Lung (tissue), 11 donors: ENCODE measurements at regions not wholly inside any gene's neighbourhood (a gene's known extent, or its start where the extent isn't known, plus 50 kb on each side); places are given as distances from the start of the nearest gene placed in this dataset.

Experiments
- ATAC-seq: fragments of 200-7000 bp; cut with Tn5 transposase; one replicate; pipeline ENCODE4 v1.9.1; 2020; ENCODE audit warnings: moderate number of reproducible peaks; ENCODE audit not compliant: insufficient read depth, low FRiP score
- DNase-seq, 3 donors: peaks; one replicate each; pipeline ENCODE4 v3.0.0-alpha.2; 2013 to 2017
- H3K27ac ChIP-seq, 2 donors: one replicate each; pipeline ENCODE4 v1.5.1; 2013; ENCODE audit warnings: mild to moderate bottlenecking in 2 of 2, moderate library complexity in 2 of 2, control low read depth in 1 of 2, inconsistent platforms in 1 of 2, low read depth in 1 of 2, low read length in 1 of 2
- H3K27me3 ChIP-seq, 3 donors: one replicate each; pipeline ENCODE4 v1.5.1; 2013; ENCODE audit warnings: low read length in 2 of 3; ENCODE audit not compliant: control insufficient read depth in 3 of 3, insufficient read depth in 3 of 3
- H3K36me3 ChIP-seq, 4 donors: one replicate each; pipeline ENCODE4 v1.5.1; 2013; ENCODE audit warnings: low read length in 4 of 4, mild to moderate bottlenecking in 1 of 4, moderate library complexity in 1 of 4; ENCODE audit not compliant: control insufficient read depth in 4 of 4, insufficient read depth in 4 of 4
- H3K4me1 ChIP-seq, 5 donors: one replicate each; pipeline ENCODE4 v1.5.1; 2013; ENCODE audit warnings: low read length in 5 of 5, mild to moderate bottlenecking in 2 of 5, moderate library complexity in 1 of 5; ENCODE audit not compliant: control insufficient read depth in 5 of 5, insufficient read depth in 5 of 5
- H3K4me3 ChIP-seq: one replicate; pipeline ENCODE4 v1.5.1; 2013; ENCODE audit warnings: mild to moderate bottlenecking, control low read depth, moderate library complexity
- H3K9ac ChIP-seq, 2 donors: one replicate each; pipeline ENCODE4 v1.5.1; 2013; ENCODE audit warnings: low read length in 2 of 2, control low read depth in 1 of 2; ENCODE audit not compliant: insufficient read depth in 1 of 2
- H3K9me3 ChIP-seq, 4 donors: one replicate each; pipeline ENCODE4 v1.5.1; 2013; ENCODE audit warnings: low read length in 3 of 4, mild to moderate bottlenecking in 1 of 4, moderate library complexity in 1 of 4; ENCODE audit not compliant: control insufficient read depth in 4 of 4, insufficient read depth in 3 of 4
- WGBS, 2 donors: extraction: QIAGEN DNeasy Blood & Tissue Kit; methylation state at CpG; one replicate each; pipeline ENCODE4 v1.1.7; 2013; 5-methylcytosine and 5-hydroxymethylcytosine counted together
- TF ChIP-seq, protein P1 (sequence below): IDR thresholded peaks from 2 replicates; pipeline ENCODE4 v1.5.1; 2012; ENCODE audit warnings: mild to moderate bottlenecking; ENCODE audit errors: control extremely low read depth, extremely low read depth
- donor health status: control.
- donor health status: control.
- donor health status: Bipolar disorder and iron deficiency.
- donor health status: healthy.
- donor health status: DM: yes; HTN: yes; CAD: no.

DNA sequence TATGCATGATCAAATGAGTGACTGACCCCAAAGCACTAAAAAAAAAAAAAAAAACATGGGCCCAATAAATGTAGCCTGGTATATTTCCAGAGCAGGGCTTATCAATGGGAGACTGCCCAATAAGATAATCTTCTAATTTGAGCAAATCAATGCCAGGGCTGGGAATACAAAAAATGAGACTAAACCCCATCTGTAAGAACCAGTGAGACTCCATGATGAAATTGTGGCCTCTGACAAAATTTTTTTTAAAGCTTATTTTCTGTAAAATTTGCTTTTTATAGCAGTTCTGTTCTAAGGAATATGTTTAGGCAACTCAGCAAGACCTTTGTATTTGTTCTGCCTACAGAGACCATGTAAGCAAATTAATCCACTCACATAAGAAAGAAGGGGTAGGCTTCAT lies 186.8 kb upstream of the CCDC150 start:
- no peak for ATAC-seq
- Histone ChIP-seq H3K9me3 (peaks cover 0 to 2% (median 0%) of the 10 kb centered on the region in 4 donors), H3K4me1 (no peaks in the 10 kb centered on the region), H3K27ac (no peak overlapping the region), H3K36me3 (no peaks in the 10 kb centered on the region), H3K9ac (no peak overlapping the region), H3K27me3 (no peaks in the 10 kb centered on the region), H3K4me3 (no peak overlapping the region)
- TF ChIP-seq, protein P1, sequence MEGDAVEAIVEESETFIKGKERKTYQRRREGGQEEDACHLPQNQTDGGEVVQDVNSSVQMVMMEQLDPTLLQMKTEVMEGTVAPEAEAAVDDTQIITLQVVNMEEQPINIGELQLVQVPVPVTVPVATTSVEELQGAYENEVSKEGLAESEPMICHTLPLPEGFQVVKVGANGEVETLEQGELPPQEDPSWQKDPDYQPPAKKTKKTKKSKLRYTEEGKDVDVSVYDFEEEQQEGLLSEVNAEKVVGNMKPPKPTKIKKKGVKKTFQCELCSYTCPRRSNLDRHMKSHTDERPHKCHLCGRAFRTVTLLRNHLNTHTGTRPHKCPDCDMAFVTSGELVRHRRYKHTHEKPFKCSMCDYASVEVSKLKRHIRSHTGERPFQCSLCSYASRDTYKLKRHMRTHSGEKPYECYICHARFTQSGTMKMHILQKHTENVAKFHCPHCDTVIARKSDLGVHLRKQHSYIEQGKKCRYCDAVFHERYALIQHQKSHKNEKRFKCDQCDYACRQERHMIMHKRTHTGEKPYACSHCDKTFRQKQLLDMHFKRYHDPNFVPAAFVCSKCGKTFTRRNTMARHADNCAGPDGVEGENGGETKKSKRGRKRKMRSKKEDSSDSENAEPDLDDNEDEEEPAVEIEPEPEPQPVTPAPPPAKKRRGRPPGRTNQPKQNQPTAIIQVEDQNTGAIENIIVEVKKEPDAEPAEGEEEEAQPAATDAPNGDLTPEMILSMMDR, result no peak
- DNase-seq, result no peak

DNA sequence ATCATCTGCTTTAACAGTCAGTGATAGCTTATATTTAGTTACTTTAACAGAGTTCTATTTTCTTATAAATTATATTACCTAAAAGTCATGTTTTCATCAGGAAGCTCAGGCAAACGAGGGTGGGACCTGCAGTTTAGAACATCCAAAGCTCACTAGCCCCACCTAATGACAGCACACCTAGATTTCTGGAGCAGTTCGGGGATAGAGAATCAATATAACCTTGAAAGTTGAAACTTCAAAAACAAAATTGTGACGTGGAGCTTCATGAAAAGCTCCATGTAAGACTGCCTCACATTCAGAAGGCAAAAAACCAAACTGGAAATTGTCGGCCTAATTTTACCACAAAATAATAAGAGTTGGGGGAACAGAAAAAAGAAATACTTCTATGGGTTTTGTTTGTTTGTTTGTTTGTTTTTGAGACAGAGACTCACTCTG lies 185.9 kb upstream of the CCDC150 start:
- DNase-seq, result peak in 2 of 3 donors; percentile 19 to 40
- Histone ChIP-seq H3K9ac (no peak overlapping the region), H3K4me1 (no peaks in the 10 kb centered on the region), H3K27me3 (no peaks in the 10 kb centered on the region), H3K27ac (no peak overlapping the region), H3K36me3 (no peaks in the 10 kb centered on the region), H3K4me3 (no peak overlapping the region), H3K9me3 (peaks cover 0 to 2% (median 0%) of the 10 kb centered on the region in 4 donors)
- WGBS, 2 donors, result 11 to 15% methylated on average over 4 of the region's 4 CpGs
- TF ChIP-seq, protein P1, result peak; percentile 27
- no peak for ATAC-seq

DNA sequence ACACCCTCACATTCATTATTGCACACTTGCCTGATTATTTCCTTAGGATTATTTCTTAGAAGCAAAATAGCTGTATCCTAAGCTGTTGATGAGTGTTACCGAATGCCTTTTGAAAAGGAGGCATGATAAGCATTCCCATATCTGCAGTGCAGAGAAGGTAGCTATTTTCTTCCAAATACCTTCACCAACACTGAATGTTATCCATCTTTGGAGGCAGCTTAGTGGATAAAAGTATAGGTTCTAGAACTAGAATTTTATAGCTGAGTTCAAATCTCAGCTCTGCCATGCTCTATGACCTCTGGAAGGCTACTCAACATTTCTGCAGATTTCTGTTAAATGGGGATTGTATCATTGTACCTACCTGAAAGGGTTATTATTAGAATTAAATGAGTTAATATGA lies 185.0 kb upstream of the CCDC150 start:
- WGBS, 2 donors, result 95 to 96% methylated on average over 1 of the region's 1 CpG

More for the DNA sequence above, 185.0 kb upstream of the CCDC150 start:
- no peaks in the 10 kb centered on the region for H3K36me3 ChIP-seq
- ATAC-seq, result no peak
- no peak overlapping the region for H3K9ac ChIP-seq
- H3K4me1 ChIP-seq, result no peaks in the 10 kb centered on the region
- peaks cover 0 to 2% (median 0%) of the 10 kb centered on the region in 4 donors for H3K9me3 ChIP-seq
- H3K4me3 ChIP-seq, result no peak overlapping the region
- no peak for DNase-seq
- TF ChIP-seq, protein P1, result no peak
- H3K27me3 ChIP-seq, result no peaks in the 10 kb centered on the region
- no peak overlapping the region for H3K27ac ChIP-seq
